GM12878 (cell line): ENCODE measurements at regions not wholly inside any gene's neighbourhood (a gene's known extent, or its start where the extent isn't known, plus 50 kb on each side); places are given as distances from the start of the nearest gene placed in this dataset.

Experiments
- DPF2 ChIP-seq: fragments of 450-650 bp; IDR thresholded peaks from 2 replicates; pipeline ENCODE4 v1.6.1; 2017; ENCODE audit warnings: mild to moderate bottlenecking
- SUZ12 ChIP-seq: fragments of 200-600 bp; sonication (generic); IDR thresholded peaks from one replicate; pipeline ENCODE4 v1.6.1; 2018; ENCODE audit warnings: antibody characterized with exemption, mild to moderate bottlenecking; ENCODE audit not compliant: unreplicated experiment
- TF ChIP-seq, protein P1 (sequence below): fragments of 450-650 bp; IDR thresholded peaks from 2 replicates; pipeline ENCODE4 v1.6.1; 2017; ENCODE audit warnings: antibody characterized with exemption, mild to moderate bottlenecking, moderate library complexity
- TF ChIP-seq, protein P2 (sequence below): fragments of 450-650 bp; IDR thresholded peaks from 2 replicates; pipeline ENCODE4 v1.6.1; 2014; ENCODE audit warnings: mild to moderate bottlenecking
- TF ChIP-seq, protein P3 (sequence below): IDR thresholded peaks from 2 replicates; pipeline ENCODE4 v1.6.1; 2012; ENCODE audit warnings: mild to moderate bottlenecking, low read depth, low read length
- TF ChIP-seq, protein P4 (sequence below): fragments of 450-650 bp; IDR thresholded peaks from 2 replicates; pipeline ENCODE4 v1.6.1; 2016; ENCODE audit warnings: mild to moderate bottlenecking, moderate library complexity, borderline replicate concordance
- TF ChIP-seq, protein P5 (sequence below): IDR thresholded peaks from 2 replicates; pipeline ENCODE4 v1.6.1; 2011; ENCODE audit warnings: borderline replicate concordance, low read depth, mild to moderate bottlenecking, moderate library complexity, low read length; ENCODE audit not compliant: insufficient read depth, poor library complexity, severe bottlenecking

GRCh38 chr21:14054682-14055081 is 156.1 kb downstream of the LIPI start (continued):
- TF ChIP-seq, protein P1, sequence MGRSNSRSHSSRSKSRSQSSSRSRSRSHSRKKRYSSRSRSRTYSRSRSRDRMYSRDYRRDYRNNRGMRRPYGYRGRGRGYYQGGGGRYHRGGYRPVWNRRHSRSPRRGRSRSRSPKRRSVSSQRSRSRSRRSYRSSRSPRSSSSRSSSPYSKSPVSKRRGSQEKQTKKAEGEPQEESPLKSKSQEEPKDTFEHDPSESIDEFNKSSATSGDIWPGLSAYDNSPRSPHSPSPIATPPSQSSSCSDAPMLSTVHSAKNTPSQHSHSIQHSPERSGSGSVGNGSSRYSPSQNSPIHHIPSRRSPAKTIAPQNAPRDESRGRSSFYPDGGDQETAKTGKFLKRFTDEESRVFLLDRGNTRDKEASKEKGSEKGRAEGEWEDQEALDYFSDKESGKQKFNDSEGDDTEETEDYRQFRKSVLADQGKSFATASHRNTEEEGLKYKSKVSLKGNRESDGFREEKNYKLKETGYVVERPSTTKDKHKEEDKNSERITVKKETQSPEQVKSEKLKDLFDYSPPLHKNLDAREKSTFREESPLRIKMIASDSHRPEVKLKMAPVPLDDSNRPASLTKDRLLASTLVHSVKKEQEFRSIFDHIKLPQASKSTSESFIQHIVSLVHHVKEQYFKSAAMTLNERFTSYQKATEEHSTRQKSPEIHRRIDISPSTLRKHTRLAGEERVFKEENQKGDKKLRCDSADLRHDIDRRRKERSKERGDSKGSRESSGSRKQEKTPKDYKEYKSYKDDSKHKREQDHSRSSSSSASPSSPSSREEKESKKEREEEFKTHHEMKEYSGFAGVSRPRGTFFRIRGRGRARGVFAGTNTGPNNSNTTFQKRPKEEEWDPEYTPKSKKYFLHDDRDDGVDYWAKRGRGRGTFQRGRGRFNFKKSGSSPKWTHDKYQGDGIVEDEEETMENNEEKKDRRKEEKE = no peak
- TF ChIP-seq, protein P2, sequence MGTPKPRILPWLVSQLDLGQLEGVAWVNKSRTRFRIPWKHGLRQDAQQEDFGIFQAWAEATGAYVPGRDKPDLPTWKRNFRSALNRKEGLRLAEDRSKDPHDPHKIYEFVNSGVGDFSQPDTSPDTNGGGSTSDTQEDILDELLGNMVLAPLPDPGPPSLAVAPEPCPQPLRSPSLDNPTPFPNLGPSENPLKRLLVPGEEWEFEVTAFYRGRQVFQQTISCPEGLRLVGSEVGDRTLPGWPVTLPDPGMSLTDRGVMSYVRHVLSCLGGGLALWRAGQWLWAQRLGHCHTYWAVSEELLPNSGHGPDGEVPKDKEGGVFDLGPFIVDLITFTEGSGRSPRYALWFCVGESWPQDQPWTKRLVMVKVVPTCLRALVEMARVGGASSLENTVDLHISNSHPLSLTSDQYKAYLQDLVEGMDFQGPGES = no peak
- TF ChIP-seq, protein P3, sequence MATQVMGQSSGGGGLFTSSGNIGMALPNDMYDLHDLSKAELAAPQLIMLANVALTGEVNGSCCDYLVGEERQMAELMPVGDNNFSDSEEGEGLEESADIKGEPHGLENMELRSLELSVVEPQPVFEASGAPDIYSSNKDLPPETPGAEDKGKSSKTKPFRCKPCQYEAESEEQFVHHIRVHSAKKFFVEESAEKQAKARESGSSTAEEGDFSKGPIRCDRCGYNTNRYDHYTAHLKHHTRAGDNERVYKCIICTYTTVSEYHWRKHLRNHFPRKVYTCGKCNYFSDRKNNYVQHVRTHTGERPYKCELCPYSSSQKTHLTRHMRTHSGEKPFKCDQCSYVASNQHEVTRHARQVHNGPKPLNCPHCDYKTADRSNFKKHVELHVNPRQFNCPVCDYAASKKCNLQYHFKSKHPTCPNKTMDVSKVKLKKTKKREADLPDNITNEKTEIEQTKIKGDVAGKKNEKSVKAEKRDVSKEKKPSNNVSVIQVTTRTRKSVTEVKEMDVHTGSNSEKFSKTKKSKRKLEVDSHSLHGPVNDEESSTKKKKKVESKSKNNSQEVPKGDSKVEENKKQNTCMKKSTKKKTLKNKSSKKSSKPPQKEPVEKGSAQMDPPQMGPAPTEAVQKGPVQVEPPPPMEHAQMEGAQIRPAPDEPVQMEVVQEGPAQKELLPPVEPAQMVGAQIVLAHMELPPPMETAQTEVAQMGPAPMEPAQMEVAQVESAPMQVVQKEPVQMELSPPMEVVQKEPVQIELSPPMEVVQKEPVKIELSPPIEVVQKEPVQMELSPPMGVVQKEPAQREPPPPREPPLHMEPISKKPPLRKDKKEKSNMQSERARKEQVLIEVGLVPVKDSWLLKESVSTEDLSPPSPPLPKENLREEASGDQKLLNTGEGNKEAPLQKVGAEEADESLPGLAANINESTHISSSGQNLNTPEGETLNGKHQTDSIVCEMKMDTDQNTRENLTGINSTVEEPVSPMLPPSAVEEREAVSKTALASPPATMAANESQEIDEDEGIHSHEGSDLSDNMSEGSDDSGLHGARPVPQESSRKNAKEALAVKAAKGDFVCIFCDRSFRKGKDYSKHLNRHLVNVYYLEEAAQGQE = no peak
- TF ChIP-seq, protein P4, sequence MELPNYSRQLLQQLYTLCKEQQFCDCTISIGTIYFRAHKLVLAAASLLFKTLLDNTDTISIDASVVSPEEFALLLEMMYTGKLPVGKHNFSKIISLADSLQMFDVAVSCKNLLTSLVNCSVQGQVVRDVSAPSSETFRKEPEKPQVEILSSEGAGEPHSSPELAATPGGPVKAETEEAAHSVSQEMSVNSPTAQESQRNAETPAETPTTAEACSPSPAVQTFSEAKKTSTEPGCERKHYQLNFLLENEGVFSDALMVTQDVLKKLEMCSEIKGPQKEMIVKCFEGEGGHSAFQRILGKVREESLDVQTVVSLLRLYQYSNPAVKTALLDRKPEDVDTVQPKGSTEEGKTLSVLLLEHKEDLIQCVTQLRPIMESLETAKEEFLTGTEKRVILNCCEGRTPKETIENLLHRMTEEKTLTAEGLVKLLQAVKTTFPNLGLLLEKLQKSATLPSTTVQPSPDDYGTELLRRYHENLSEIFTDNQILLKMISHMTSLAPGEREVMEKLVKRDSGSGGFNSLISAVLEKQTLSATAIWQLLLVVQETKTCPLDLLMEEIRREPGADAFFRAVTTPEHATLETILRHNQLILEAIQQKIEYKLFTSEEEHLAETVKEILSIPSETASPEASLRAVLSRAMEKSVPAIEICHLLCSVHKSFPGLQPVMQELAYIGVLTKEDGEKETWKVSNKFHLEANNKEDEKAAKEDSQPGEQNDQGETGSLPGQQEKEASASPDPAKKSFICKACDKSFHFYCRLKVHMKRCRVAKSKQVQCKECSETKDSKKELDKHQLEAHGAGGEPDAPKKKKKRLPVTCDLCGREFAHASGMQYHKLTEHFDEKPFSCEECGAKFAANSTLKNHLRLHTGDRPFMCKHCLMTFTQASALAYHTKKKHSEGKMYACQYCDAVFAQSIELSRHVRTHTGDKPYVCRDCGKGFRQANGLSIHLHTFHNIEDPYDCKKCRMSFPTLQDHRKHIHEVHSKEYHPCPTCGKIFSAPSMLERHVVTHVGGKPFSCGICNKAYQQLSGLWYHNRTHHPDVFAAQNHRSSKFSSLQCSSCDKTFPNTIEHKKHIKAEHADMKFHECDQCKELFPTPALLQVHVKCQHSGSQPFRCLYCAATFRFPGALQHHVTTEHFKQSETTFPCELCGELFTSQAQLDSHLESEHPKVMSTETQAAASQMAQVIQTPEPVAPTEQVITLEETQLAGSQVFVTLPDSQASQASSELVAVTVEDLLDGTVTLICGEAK = no peak
- no peak for TF ChIP-seq SUZ12
- no peak for TF ChIP-seq DPF2
- TF ChIP-seq, protein P5, sequence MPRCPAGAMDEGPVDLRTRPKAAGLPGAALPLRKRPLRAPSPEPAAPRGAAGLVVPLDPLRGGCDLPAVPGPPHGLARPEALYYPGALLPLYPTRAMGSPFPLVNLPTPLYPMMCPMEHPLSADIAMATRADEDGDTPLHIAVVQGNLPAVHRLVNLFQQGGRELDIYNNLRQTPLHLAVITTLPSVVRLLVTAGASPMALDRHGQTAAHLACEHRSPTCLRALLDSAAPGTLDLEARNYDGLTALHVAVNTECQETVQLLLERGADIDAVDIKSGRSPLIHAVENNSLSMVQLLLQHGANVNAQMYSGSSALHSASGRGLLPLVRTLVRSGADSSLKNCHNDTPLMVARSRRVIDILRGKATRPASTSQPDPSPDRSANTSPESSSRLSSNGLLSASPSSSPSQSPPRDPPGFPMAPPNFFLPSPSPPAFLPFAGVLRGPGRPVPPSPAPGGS = no peak
